SKM-1 (cell line): ENCODE measurements at regions not wholly inside any gene's neighbourhood (a gene's known extent, or its start where the extent isn't known, plus 50 kb on each side); places are given as distances from the start of the nearest gene placed in this dataset.

Source experiments
- DNase-seq: peaks from one replicate; lab custom pipeline; 2025; ENCODE audit not compliant: unreplicated experiment; lab: John Stamatoyannopoulos, UW

DNA sequence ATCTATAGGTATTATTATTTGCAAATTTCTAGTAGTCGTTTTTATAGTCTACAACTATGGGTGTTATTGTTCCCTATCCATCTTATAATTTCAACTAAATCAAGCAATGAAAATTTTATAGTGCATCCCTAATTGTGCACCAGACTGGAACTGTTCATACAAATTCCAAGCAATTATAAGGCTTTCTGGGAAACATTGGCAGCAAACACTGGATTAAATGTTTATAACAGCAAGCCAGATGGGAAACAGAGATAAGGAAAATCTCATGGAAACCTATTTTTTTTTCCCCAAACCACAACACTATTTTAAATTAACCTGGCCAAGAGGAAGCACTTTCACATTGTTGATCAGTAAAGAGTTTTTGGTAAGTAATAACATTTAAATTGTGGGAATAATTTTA, 524.3 kb downstream of the RASEF start:
- DNase-seq, result no peak

DNA sequence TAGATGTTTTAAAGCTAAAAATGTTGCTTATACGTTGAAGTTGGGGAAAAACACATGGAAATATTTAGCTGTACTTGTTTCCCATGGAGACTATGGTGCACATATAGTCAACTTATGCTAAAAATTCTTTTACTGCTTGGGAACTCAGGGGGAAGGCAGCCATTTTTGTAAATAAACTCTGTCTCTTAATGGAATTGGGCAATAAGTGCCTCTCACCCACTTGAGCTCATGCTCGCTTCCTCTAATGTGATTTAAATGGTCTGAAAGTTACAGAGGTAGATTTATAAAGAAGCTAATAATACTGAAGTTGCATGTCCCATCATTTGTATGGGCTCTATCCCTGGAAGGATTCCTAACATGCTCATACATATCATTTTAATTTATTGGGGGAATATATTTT, 523.8 kb downstream of the RASEF start:
- DNase-seq, result no peak

DNA sequence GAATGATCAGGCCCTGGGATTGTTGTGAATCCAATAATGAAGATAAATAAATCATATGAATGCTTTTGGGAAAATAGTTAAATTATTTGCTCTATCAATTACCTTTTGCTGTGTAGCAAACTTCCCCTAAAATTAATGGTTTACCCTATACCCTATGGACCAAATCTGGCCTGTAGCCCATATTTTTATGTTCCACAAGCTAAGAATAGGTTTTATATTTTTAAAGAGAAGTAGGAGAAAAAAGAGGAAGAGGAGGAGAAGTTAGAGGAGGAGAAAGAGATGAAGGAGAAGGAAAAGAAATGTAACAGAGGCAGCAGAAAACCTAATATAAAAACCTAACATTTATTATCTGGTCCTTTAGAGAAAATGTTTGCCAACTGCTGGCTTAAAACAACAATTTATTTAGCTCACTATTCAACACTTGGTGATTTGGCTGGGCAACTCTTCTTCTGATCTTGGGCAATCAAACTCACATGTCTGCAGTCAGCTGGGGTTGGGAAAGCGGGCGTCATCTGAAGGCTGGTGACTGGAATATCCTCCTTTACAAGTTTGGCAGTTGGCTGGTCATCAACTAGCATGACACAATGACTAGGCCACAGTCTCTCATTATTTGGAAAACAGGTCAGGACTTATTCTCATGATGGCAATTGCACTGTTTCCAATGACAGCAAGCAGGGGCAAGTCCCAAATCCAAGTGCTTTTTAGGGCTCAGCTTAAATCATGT, 522.9 kb downstream of the RASEF start:
- no peak for DNase-seq

DNA sequence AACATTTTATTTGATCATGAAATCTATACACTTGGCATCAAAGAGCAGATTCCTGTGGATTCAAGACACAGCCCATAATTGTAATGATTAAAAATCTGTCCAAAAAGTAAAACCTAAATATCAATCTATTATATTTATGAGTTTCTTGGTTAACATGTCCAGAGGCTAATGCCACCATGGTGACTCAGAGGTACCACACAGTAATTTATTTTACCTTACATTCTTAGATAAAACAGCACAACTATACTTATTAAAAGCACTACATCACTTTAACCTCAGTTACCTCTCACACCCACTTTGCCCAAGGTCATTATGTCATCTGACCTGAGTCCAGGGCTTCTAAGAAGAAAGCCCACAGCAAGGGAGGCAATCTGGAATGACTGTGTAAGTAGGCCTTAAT, 519.2 kb downstream of the RASEF start:
- DNase-seq, result no peak

DNA sequence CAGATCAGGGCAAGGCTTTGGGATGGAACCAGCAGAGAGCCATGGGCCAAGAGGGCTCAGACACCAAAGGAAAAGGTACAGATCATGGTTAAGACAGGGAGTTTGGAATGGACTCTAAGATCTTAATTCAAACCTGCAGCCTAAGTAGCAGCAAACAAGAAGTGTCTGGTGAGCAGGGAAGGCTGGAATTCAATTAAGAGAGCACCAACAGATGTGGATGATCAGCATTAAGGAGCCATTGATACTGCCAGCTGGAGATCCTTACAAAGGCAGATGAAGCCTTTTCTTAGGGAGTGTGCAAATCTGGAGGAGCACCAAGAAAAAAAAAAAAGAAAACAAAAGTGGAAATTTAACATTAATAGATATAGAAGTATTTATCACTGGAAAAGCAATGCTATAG, 516.8 kb downstream of the RASEF start:
- DNase-seq, result no peak

DNA sequence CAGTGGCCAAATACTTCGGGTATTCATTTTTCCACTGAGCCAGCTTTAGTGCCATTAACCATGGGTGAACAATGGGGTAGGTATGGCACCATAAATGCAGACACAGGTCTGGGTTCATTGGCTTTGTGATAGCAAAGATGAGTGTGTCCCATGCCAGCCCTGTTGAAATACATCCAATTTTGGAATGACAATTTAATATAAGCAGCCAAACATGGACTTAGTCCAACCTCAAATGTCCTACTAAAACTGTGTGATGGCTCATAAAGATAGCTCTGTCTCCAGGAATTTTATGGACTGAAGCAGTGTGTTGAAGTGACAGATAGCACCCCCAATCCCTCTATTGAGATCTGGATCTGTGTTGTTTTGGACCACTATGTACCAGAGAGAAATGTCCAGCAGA, 514.9 kb downstream of the RASEF start:
- DNase-seq, result no peak

DNA sequence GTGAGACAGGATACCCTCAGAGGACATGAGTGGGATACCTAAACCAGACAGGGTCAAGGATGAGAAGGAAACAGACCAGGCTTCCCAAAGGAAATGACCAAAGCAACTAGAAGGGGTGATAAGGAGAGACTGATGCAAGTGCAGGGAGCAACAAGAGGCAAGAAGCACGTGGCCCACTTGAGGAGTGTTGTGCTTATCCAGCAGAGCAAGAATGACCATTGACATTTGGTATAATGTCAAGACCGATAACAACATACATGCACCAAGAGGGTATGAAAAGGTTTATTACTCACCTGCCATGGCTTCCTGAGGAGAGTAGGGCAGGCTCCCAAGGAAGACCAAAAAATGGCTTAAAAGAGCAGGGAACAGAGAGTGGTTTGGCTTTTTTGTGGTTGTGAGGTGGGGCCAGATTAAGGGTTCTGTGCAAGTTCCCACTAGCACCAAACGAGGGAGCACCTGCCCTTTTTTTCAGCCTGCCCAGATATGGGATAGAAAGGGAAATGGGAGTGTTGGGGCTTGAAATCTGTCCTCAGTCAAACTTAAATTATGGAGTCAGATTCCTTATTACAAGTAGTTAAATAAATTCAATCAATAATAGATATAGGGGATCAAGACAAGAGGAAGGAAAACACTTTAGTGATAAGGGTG, 513.6 kb downstream of the RASEF start:
- no peak for DNase-seq

DNA sequence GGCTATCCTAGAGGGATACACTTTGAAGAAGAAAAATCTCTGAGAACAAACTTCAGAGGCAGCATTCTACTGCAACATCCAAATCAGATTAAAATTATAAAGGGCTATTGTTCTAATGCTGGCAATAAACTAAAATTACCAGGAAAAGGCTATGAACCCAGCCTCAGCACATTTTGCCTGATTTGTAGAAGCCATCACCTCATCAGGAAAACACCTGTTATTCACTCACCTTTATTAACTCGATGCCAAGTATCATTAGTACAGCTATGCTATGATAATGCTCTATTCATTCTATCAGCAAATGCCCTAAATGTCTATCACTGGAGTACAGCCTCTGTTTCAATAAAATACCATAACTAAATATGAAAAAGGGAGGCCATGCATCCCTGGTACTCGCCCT, 510.2 kb downstream of the RASEF start:
- DNase-seq, result no peak

DNA sequence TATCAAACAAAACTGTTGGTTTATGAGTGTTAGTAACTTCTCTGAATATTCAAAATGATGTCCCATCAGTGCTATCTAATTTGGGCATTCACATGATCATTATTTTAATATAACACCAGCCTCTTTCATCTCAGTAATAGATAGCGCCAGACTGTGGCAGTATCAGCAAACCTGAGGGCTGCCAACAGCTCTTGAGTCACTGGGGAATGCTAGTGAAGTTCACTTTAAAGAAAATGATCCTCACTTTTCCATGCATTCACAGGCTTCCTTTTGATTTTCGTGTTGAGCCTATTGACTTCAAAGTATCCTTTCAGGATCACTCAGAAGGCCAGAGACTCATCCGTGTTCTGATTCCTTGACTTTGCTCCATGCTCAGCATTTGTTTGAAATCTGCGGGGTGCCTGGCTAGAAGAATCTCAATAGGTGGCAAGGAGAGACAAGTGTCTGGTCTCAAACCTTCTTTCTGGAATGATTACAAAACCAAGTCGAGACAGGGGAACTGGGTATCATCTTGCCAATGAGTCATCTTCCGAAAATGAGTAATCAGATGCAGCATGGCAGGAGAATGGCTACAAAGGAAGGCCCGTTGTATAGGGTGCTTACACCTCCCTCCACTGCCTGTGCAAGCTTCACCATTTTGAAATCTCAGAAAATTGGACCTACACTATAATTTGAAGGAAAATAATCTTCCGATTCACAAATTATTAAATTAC, 509.1 kb downstream of the RASEF start:
- DNase-seq, result no peak

DNA sequence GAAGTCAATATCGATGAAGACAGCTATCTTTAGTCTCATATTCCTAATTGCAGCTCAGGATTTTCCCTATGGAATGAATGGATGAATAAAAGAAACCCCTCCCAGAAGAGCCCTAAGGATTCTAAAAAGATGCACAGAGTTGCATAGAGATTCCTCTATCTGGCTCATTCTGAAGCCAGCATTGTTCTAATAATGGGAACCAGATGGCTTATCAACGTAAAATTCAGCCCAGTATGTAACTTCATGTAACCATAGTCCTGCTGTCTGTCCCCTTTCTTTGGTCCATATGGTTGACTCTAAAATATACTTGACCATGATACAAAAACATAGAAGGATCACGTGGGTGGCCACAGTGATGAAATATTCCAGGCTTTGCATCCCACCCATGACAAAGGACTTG, 508.6 kb downstream of the RASEF start:
- DNase-seq, result no peak

DNA sequence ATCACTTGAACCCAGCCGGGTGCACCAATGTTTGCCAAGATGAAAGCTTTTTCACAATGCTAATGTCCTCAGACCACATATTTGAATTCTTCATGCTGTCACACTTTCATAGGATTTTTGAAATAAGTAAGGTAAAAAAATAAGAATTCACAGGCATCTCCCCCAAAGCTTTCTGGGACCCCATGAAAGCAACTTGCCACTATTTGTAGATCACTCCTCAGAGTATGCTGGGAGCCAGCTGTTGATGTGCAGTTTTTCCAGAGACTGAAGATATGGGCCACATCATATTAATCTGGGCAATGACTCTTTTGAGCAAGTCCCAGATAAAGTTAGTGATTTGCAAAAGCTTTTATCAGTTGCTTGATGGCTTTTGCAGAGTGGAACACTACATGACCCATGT, 507.9 kb downstream of the RASEF start:
- DNase-seq, result no peak

DNA sequence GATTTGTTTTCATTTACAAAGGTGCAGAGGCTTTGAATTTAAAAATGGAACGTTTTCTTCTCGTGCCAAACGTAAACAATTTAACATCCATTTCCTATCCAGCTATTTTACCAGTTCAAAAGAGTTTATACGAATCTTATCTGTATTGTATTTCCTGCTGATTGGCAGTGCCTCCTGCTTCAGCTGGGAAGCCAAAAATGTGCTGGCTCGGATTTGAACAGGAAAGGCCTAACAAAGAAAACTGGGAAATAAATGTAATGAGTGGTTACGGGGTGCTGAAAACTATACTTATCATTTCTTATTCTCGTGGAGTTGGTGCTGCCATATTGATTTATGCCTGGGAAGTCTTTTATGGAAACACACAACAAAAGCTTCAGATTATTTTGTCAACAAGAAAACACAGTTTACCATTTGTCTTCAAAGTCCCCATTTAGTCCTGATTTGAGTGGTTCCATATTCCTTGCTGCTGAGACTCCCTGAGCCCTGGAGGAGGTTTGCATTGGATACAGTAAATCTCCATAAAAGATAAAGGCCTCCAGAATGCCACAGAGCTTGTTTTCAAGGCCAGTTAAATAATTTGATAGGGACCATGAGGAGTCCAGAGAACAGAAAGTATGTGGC, 507.4 kb downstream of the RASEF start:
- DNase-seq, result no peak

DNA sequence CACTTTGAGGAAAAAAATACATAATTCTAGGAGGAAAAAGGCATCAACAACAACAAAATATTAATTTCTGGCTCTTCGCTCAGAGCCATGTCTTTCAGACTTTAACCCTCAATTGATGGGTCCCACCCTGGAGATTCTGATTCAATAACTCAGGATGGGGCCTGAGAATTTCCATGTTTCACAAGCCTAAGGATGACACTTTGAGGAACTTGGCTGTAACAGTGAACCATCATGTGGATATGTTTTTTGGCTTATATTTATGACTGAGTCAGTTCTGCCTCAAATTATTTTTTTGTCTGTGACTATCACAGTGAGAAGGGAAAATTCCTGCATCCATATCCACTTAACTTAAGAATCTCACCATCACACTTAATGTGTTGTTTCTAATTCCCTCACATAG, 504.6 kb downstream of the RASEF start:
- DNase-seq, result no peak

DNA sequence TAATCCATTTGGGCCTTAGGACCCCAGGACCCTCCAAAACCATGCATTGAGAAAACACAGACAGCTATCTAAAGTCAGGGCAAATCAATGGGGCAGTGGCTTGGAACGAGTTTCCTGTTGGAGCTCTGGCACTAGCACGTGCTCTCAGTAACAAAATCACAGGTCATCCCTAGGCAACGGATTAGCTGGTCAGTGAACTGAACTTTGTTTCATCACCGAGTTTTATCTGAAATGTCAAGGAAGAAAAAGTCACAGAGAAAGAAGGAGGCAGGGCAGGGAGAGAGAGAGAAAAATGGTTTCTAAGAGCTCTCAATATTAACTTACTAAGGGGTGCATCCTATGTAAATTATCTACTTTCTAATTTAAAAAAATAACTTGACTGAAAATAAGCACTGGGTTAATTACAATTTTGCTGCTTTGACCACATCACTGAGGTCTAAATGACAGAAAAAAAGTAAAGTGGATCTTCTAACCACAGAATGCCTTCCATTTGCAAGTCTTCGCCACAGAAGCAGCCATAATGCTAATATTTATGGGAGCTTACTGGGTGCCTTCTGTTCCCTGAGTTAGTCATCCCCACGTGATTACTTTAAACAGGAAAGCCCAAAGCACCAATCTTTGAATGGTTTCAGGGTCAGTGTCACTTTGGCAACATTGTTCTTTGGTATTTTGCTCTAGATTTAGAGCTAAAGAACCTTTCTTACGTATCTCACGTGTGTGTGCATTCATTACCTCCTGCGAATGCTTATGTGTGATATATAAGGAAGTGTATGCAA, 503.9 kb downstream of the RASEF start:
- DNase-seq, result no peak

DNA sequence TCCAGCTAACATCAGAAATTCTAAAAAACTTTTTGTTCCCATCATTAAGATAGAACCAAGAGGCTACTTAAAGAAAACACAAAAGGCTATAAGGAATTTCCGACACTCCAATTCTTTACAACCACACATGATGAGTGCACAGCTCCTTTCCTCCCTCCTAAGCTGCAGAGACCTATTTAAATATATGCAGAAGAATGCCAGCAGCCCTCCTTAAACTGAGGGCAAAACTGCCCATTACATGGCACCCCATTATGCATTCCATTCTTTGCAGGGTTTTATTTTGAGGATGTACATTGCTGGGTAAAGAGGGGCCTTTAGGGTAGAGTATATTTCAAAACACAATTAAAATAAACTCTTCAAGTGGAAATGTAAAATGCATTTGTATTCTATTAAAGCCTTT, 502.9 kb downstream of the RASEF start:
- no peak for DNase-seq

DNA sequence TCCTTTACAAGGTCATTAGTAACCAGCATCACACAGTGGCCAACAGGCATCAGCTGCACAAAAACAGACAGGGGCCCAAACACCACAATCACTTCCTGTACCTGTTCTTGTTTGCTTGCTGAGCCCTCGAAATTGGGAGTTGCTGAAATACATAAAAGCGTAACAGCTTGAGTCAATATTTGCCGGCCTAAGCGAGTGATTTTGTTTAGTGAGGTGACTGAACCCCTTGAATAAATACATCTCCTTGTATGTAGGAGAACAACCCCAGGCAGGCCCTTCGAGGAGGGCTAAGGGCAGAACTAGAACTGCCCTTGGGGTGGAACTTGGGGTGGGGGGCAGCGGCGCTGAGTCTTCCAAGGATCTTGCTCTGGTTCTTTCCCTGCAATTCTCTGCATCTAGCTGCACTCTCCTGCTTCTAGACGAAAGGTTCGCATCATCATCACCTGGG, 502.5 kb downstream of the RASEF start:
- DNase-seq, result no peak

DNA sequence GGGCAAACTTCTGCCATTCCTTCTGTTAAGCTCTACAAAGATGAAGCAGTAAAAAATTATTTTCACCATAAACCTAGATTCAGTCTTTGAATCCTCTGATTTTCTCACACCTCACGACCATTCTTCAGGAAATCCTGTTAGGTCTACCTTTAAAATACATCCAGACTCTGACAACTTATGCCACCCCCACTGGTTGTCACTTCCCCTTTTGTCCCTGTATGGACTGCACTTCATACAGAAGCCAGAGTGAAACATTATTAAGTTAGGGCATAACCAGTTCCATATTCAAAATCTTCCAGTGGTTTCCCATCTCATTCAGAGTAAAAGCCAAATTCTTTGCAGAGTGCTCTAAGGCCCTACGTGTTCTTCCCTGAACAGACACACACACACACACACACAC, 499.8 kb downstream of the RASEF start:
- DNase-seq, result no peak

DNA sequence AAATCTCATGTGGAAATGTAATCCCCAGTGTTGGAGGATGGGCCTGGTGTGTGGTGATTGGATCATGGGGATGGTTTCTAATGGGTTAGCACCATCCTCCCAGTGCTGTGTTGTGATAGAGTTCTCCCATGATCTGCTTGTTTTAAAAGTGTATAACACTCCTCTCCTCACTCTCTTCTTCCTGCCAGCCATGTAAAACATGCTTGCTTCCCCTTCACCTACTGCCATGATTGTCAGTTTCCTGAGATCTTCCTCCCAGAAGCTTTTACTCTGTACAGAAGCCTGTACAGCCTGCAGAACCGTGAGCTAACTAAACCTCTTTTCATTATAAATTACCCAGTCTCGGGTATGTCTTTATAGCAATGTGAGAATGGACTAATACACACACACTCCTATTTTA, 499.1 kb downstream of the RASEF start:
- DNase-seq, result no peak

DNA sequence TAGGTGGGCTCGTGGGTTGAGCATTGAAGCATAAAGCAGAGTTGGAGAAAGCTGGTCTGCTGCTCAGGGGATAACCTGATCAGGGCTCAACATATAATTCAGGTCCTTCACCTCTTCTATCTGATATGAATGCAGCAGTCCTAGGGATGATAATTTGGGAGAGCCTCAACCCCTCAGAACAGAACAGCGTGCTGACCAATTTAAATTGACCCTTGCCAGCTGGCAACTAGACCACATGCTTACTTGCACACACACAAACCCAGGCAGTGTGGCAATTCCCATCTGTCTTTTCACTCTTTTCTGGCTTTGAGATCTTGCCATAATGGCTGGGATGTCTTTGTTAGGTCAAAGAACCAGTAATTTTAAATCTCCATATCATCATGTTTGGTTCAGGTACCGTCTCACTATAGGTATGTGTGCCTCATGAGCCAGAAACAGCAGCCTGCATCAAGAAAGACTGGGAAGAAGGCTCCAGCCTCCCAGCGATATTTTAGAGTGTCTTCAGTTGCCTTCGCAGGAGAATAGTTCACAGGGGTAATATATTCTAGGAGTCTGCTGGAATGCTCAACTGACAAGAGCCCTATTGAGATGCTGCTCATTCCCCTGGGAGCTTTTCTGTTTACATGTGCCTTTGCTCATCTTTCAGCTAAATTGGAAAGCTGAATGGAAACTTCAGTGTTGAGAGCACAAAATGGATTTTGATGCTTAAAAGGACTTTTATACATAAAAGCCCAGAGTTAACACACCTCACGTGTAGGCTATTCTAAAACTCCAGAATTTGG, 497.6 kb downstream of the RASEF start:
- DNase-seq, result no peak

DNA sequence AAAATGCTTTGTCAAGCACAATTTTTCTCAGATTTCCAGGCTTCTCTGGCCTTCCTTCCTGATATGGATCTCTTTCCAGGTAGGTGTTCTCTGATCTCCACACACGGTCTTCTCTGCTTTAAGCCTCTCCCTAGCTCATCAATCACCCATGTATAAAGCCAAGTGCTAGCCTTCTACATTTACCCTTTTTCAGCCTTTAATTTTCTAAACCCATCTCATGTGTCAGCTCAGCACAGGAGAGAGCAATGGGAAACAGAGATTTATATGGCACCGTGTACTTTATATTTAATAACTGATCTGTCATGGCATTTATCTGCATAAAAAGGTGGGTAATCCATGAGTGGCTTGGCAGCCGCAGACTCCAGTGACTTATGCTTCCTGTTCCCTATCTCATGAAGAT, 495.0 kb downstream of the RASEF start:
- DNase-seq, result no peak
